Cardiac fibroblast (primary cell): ENCODE measurements at regions not wholly inside any gene's neighbourhood (a gene's known extent, or its start where the extent isn't known, plus 50 kb on each side); places are given as distances from the start of the nearest gene placed in this dataset.
"Not testable (repeated sequence)": the region's sequence is repeated elsewhere in the genome, so short reads cannot be mapped to it uniquely, and the experiment has no call there.

Experiments
- DNase-seq, 2 donors: peaks; one replicate each; pipeline versions ENCODE4 v3.0.0 to v3.0.0-alpha.2; 2010; ENCODE audit warnings: low read depth in 2 of 2
- H3K4me3 ChIP-seq, 2 donors: replicated peaks in 1 of 2; 1 replicate in 1 of 2; 2 replicates in 1 of 2; pipeline ENCODE4 v1.5.1; 2011; ENCODE audit warnings: low read depth in 2 of 2, low read length in 2 of 2, mild to moderate bottlenecking in 2 of 2, moderate library complexity in 1 of 2
- CTCF ChIP-seq: IDR thresholded peaks from one replicate; pipeline ENCODE4 v1.5.1; 2011; ENCODE audit warnings: low read depth, mild to moderate bottlenecking, low read length, inconsistent platforms

GRCh38 chr7:152949253-152949652 lies 189.7 kb downstream of the ACTR3B start:
- no peak for DNase-seq
- no peak overlapping the region for H3K4me3 ChIP-seq
- no peak for TF ChIP-seq CTCF

- DNase-seq = no peak
- no peak for TF ChIP-seq CTCF
- no peak overlapping the region for H3K4me3 ChIP-seq
Observed at GRCh38 chr7:152949790-152950189, 190.2 kb downstream of the ACTR3B start.

GRCh38 chr7:152956006-152956405 lies 196.5 kb downstream of the ACTR3B start:
- H3K4me3 ChIP-seq = no peak overlapping the region
- DNase-seq = no peak
- no peak for TF ChIP-seq CTCF

- no peak for DNase-seq
- TF ChIP-seq CTCF = no peak
- no peak overlapping the region for H3K4me3 ChIP-seq
Observed at GRCh38 chr7:152959610-152960009, 200.1 kb downstream of the ACTR3B start.

GRCh38 chr7:152961796-152962195 lies 202.2 kb downstream of the ACTR3B start:
- not testable (repeated sequence) for H3K4me3 ChIP-seq, DNase-seq

- H3K4me3 ChIP-seq = no peak overlapping the region
- DNase-seq = no peak
- no peak for TF ChIP-seq CTCF
Observed at GRCh38 chr7:152966189-152966588, 206.6 kb downstream of the ACTR3B start.

- no peak for TF ChIP-seq CTCF
- no peak overlapping the region for H3K4me3 ChIP-seq
- DNase-seq = peak in 1 of 2 donors; percentile 2
Observed at GRCh38 chr7:152967958-152968357, 208.4 kb downstream of the ACTR3B start.

GRCh38 chr7:152968514-152968913 lies 209.0 kb downstream of the ACTR3B start:
- TF ChIP-seq CTCF = no peak
- H3K4me3 ChIP-seq = no peak overlapping the region
- no peak for DNase-seq
